Erythroblast (primary cell): ENCODE measurements at regions not wholly inside any gene's neighbourhood (a gene's known extent, or its start where the extent isn't known, plus 50 kb on each side); places are given as distances from the start of the nearest gene placed in this dataset.

Experiments
- GATA1 ChIP-seq: IDR thresholded peaks from 2 replicates; pipeline ENCODE4 v1.6.1; 2011; ENCODE audit warnings: low read depth, mild to moderate bottlenecking, control low read depth, low read length, moderate library complexity
- POLR2A ChIP-seq: IDR thresholded peaks from 2 replicates; pipeline ENCODE4 v1.6.1; 2011; ENCODE audit warnings: mild to moderate bottlenecking, low read length

GRCh38 chr12:127528551-127528950 is 738.4 kb upstream of the TMEM132C start:
- TF ChIP-seq POLR2A, result no peak
- TF ChIP-seq GATA1, result no peak
